B cell (primary cell): ENCODE measurements at regions not wholly inside any gene's neighbourhood (a gene's known extent, or its start where the extent isn't known, plus 50 kb on each side); places are given as distances from the start of the nearest gene placed in this dataset.

Experiments
- CTCF ChIP-seq: fragments of 200-600 bp; IDR thresholded peaks from one replicate; pipeline ENCODE4 v1.8.0; 2022; ENCODE audit warnings: antibody characterized with exemption, mild to moderate bottlenecking
- EZH2 ChIP-seq: IDR thresholded peaks from 2 replicates; pipeline ENCODE4 v1.6.1; 2012; ENCODE audit warnings: borderline replicate concordance, low read depth, mild to moderate bottlenecking, moderate library complexity, low read length; ENCODE audit not compliant: insufficient read depth, poor library complexity, severe bottlenecking

GRCh38 chr13:65600702-65601101 lies 1629.4 kb downstream of the PCDH9 start:
- no peak for TF ChIP-seq CTCF
- TF ChIP-seq EZH2, result no peak
